Kasumi-1 (cell line): ENCODE measurements at regions not wholly inside any gene's neighbourhood (a gene's known extent, or its start where the extent isn't known, plus 50 kb on each side); places are given as distances from the start of the nearest gene placed in this dataset.

Experiments used
- DNase-seq, 2 experiments: peaks; one replicate each; lab custom pipeline; 2025; lab: John Stamatoyannopoulos, UW

- no peak for DNase-seq
Measured at GRCh38 chr12:24138041-24138440, 188.6 kb upstream of the SOX5 start.

DNA sequence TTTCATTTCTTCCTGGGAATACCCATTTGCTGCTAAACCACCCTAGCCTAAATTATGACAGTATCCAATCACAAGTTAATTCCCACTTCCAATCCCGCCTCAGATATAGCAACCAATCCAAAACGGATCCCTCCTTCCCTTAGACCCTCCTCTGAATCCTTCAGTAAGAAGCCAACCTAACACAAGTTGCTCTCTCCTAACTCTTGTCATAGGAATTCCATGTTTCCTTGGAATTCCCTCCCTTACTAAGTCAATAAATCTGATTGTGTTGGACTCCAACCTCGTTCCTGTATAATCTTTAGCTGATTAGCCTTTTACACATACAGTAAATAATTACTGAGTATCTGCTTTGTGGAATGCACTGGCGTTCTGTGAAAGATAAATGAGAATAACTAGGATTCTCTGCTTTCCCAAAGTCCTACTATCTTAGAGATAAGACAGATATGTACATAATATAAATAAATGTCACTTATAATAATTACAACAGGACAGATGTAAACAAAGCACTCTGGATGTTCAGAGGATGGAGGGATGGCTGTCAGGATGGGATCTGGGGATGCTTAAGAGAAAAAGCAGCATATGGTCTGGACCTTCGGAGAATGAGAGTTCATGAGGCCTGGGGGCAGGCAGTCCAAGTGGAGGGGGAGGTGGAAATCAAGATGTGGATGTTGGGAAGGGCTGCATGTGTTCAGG is 185.8 kb upstream of the SOX5 start:
- DNase-seq, result no peak

- no peak for DNase-seq
Measured at GRCh38 chr12:24134092-24134491, 184.6 kb upstream of the SOX5 start.

GRCh38 chr12:24133384-24133783 is 183.9 kb upstream of the SOX5 start:
- no peak for DNase-seq

GRCh38 chr12:24127919-24128721 is 178.7 kb upstream of the SOX5 start:
- DNase-seq, result no peak

DNA sequence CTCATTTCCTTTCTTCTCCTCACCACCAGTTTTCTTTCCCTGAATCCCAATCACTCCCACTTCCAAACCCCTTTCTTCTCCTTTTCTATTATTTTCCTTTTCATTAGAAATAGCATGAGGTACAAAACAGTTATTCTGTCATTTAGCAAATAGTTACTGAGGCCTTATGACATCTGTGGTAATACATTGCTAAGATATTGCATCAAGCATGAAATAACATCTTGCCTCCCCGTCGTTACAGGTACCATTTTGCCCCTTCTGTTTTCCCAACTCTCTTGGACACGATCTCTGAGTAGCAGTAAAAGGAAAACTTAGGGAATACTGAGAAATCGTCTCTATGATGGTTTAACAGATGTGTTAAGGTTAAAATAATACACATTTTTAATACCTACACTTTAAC is 175.8 kb upstream of the SOX5 start:
- no peak for DNase-seq

DNA sequence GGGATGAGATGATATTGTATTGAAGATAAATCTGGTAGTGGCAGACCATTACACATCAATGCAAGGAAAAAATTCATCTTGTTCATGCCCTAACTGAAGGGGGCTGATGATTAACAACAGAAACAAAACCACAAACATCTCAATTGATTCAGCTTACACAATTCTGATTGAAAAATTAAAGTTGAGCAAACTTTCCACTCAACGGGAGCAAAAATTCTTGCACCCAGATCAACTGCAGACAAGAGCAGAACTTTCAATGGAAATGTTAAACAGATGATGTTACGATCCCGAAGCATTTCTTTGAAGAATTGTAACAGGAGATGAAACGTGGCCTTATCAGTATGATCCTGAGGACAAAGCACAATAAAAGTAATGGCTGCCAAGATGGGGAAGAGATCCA is 172.4 kb upstream of the SOX5 start:
- DNase-seq, result no peak

- no peak for DNase-seq
Measured at GRCh38 chr12:24118668-24119067, 169.2 kb upstream of the SOX5 start.

DNA sequence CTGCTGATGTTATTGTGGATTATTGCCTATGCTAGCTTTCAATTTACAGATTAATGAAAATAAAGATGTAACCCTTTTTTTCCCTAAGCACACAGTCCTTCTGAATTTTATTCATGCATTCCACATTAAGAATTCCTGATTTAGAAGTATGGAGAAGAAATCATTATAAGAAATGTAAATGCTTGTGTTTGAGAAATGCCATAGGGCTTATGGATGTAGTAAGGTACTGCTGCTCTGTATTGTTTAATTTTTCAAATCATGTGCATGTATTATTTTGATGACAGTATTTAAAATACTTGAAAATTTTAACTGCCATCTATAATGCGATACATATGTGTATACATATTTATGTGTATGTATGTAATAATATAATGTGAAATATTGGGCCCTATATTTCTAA is 167.1 kb upstream of the SOX5 start:
- no peak for DNase-seq

- DNase-seq, result no peak
Measured at GRCh38 chr12:24113701-24114100, 164.2 kb upstream of the SOX5 start.

DNA sequence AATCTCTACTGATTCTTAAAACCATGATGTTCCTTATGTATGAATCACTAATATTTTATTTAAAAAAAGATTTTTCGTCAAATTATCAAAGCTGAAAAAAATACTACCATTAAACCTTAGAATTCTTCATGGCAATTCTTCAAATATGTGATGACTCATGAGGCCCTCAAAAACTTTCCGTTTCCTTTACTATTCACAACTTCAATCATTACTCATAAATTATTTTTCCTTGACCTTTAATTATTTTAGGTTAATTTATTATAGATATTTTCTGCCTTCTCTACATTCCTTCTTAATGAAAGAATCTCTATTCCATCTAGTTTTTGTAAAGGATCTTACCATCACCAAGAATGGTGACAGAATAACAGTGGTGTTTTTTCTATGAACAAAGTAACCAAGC is 162.1 kb upstream of the SOX5 start:
- DNase-seq, result no peak

DNA sequence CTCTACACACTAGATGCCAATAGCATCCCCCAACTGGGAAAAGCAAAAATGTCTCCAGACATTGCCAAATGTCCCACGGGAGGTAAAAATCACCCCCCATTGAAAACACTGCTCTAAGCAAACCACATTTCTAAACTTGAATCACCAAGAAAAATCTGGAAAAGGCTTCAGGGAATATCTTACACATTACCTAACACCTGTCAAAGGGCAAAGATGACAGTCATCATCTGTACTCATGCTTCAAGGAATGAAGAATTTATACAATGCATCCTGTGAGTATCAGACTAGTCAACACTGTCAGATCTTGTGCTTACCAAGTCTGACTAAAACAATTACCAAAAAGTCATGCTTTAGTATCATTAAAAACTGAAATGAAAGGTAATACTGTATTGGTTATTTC is 161.6 kb upstream of the SOX5 start:
- no peak for DNase-seq

DNA sequence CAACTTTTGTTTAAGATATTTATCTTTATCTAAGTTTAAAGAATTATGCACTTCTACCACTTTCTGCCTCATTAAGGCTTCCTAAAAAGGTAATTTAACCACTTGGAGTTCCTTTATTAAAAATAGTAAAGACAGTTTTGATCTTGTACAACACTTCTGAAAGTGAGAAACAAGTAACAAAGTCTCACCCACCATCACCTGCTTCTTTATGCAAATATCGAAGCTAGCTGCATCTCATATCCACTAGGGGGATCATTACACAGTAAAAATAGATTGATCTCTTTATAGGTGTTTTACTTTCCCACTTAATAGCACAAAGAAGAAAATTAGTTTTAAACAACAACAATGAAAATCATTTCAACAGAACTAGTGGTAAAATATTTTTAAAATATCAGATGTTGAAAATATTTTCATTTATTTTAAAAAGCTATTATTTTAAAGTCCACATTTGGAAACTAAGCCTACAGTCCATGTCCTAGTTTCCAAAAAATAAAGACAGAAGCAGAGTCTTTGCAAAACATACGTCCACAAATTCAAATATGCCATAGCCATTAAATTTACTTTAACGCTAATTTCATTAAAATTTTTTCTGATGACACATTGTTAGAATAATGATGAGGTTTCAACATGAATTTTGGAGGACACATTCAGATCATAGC is 160.0 kb upstream of the SOX5 start:
- DNase-seq, result peak; percentile 20 to 63

- DNase-seq, result no peak
Measured at GRCh38 chr12:24102676-24103075, 153.2 kb upstream of the SOX5 start.

DNA sequence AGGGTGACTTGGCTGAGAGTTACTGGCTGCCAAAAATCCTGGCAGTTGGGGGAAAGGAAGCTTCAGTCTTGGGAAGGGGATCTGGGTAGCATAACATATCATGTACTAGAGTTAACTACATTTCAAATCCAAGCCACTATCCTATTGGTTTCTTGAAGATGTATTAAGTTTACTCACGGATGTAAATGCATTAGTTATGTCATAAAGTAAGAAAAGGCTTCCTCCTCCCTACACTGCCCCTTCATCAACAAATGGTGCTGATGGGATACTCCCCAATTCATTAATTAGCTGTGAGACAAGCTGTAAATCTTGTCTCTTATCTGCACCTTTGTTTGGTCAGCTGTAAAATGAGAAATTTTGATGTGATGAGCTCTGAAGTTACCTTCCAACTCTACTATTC is 150.1 kb upstream of the SOX5 start:
- DNase-seq, result no peak

GRCh38 chr12:24095245-24095644 is 145.8 kb upstream of the SOX5 start:
- no peak for DNase-seq

- DNase-seq, result no peak
Measured at GRCh38 chr12:24089510-24089890, 140.0 kb upstream of the SOX5 start.

- DNase-seq, result no peak
Measured at GRCh38 chr12:24088751-24089509, 139.5 kb upstream of the SOX5 start.

- no peak for DNase-seq
Measured at GRCh38 chr12:24087294-24087693, 137.8 kb upstream of the SOX5 start.

DNA sequence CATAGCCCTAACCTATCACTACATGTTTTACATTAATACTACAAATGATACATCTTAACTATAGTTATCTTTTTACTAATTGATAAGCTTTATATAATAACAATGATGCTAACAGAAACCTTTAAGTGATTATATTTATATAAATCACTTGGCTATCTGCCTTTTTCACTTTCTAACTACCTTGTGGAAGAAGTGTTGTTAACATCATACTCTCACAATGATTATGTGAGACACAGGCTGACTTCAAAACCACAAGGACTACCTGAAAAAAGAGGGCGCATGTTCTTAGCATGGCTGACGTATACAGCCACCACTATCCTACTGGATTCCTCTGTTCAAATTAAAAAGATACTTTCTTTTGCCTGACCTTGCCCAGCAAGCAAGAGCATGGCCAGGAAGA is 135.3 kb upstream of the SOX5 start:
- DNase-seq, result no peak

GRCh38 chr12:24083838-24084237 is 134.4 kb upstream of the SOX5 start:
- DNase-seq, result peak; percentile 31 to 46

DNA sequence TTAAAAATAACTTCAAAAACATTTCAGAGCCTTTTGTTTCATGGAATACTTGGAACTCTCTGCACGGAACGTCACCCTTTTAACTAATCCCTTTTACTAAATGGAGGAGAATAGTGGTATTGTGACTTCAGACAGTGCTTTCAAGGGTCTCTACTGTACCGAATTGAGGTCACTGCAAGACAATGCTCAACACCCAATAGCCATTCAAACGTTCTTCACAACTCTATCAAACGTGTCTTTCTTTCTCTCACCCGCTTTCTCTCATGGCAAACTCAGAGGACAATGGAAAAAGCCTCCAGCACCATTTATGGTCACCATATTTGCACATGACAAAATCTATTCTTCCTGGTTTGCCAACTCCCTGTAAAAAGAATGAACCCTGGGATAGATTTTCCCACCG is 132.1 kb upstream of the SOX5 start:
- DNase-seq, result no peak
